ENCODE measurements at regions not wholly inside any gene's neighbourhood (a gene's known extent, or its start where the extent isn't known, plus 50 kb on each side); places are given as distances from the start of the nearest gene placed in this dataset.

DNA sequence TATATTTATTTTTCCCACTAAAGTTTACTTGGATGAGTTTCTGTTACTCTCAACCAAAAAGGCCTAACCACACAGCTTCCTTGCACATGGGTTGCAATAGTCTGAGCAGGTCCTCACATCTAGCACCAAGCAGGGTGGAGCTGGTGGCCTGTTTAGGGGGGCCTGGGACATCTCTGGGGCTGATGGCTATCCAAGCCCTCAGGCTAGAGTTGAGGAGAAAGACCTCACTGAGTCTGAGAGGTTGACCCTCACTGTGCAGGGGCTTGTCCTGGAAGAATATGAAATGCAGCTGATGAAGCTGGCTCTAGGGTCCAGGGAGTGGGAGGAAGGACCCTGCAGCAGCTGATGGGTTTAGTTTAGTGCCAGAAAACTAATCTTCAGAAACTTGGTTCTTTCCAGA, 217.1 kb upstream of the MVB12B start:
- ChIA-PET CTCF (no interaction called here), POLR2A (no interaction called here)
- no peak for DNase-seq (ENCODE audit: low read depth)
- Histone ChIP-seq H3K36me3 (ENCODE audit: control insufficient read depth, insufficient read depth, low read length) (no peaks in the 10 kb centered on the region), H3K4me3 (ENCODE audit: low read depth, low read length) (no peak overlapping the region), H3K27me3 (ENCODE audit: control insufficient read depth, insufficient read depth, low read length) (peaks cover 2% of the 10 kb centered on the region; the same call in 1 of the 2 replicates)
- TF ChIP-seq, protein P1, sequence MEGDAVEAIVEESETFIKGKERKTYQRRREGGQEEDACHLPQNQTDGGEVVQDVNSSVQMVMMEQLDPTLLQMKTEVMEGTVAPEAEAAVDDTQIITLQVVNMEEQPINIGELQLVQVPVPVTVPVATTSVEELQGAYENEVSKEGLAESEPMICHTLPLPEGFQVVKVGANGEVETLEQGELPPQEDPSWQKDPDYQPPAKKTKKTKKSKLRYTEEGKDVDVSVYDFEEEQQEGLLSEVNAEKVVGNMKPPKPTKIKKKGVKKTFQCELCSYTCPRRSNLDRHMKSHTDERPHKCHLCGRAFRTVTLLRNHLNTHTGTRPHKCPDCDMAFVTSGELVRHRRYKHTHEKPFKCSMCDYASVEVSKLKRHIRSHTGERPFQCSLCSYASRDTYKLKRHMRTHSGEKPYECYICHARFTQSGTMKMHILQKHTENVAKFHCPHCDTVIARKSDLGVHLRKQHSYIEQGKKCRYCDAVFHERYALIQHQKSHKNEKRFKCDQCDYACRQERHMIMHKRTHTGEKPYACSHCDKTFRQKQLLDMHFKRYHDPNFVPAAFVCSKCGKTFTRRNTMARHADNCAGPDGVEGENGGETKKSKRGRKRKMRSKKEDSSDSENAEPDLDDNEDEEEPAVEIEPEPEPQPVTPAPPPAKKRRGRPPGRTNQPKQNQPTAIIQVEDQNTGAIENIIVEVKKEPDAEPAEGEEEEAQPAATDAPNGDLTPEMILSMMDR (IDR thresholded peaks at IDR 0.05; ENCODE audit: insufficient read depth, low read depth, low read length): no peak

DNA sequence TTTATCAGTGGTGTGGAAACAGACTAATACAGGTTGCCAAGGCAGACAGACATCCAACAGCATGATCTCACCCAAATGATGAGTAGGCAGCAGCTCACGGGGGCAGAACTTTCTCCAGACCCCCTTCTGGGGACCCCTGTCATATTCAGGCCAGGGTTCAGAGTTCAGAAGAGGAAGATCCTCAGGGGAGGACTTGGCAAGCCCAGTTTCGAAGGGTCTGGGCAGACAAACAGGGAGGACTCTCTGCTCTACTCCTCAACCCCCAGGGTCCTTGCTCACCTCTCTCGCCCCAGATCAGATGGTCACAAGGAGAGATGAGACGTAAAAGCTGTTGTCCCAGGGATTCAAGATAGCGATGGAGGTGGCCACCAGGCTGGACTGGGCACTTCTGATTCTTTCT, 215.1 kb upstream of the MVB12B start:
- CTCF ChIA-PET: interaction anchor here (1.1 kb wide), 1 partner anchor 44 kb away, joined by 3 read pairs; no protein-coding TSS in a partner anchor
- no peak for DNase-seq (ENCODE audit: low read depth)
- H3K27me3 ChIP-seq (ENCODE audit: control insufficient read depth, insufficient read depth, low read length): peaks cover 4% of the 10 kb centered on the region
- no peaks in the 10 kb centered on the region for H3K36me3 ChIP-seq (ENCODE audit: control insufficient read depth, insufficient read depth, low read length)
- TF ChIP-seq, protein P1 (IDR thresholded peaks at IDR 0.05; ENCODE audit: insufficient read depth, low read depth, low read length): no peak
- H3K4me3 ChIP-seq (ENCODE audit: low read depth, low read length): no peak overlapping the region
- POLR2A ChIA-PET: no interaction called here

DNA sequence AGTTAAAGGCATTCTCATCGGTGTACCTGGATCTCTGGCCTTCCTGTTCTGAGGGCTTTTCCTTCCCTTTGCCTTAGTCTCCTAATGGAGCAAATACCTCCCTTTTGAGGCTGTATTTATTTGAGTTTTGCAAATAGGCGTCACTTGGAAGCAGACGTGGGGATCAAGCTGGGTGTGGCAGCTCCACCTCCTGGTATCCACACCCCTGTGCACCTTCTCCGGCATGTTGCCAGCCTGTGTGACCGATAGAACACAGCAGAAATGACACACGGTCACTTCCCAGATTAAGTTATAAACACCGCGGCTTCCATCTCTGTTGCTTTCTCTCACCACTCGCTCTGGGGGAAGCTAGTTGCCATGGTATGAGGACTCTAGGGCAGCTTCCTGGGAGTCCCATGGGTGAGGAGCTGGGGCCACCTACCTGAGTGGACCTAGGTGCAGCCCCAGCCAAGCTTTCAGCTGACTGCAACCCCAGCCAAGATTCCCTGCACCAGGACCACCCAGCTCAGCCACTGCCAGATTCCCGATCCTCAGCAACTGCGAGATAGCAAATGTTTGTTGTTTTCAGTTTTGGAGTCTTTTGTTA, 214.4 kb upstream of the MVB12B start:
- no peak overlapping the region for H3K4me3 ChIP-seq (ENCODE audit: low read depth, low read length)
- ChIA-PET POLR2A (no interaction called here), CTCF (interaction anchor here (1.1 kb wide), 1 partner anchor 45 kb away, joined by 3 read pairs; no protein-coding TSS in a partner anchor)
- peaks cover 4% of the 10 kb centered on the region for H3K27me3 ChIP-seq (ENCODE audit: control insufficient read depth, insufficient read depth, low read length)
- TF ChIP-seq, protein P1 (IDR thresholded peaks at IDR 0.05; ENCODE audit: insufficient read depth, low read depth, low read length): no peak
- no peaks in the 10 kb centered on the region for H3K36me3 ChIP-seq (ENCODE audit: control insufficient read depth, insufficient read depth, low read length)
- DNase-seq (ENCODE audit: low read depth): no peak

DNA sequence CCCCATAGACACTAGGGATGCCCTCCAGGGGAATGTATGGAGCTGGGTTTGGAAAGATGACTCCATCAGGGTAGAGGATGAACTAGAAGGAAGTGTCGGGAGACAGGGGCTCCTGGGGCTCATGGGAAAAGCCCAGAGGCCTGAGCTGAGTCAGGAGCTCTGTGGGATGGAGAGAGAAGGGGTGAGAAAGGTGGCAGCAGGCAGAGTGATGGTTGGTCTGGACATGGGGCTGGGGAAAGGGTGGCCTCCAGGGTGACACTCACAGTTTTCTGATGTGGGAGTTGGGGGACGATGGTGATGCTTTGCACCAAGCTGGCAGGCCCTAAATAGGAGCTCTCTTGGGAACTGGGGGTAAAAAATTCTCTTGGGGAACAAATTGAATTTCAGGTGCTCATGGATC, 213.5 kb upstream of the MVB12B start:
- no peak for DNase-seq (ENCODE audit: low read depth)
- ChIA-PET POLR2A (no interaction called here), CTCF (no interaction called here)
- Histone ChIP-seq H3K36me3 (ENCODE audit: control insufficient read depth, insufficient read depth, low read length) (no peaks in the 10 kb centered on the region), H3K4me3 (ENCODE audit: low read depth, low read length) (no peak overlapping the region), H3K27me3 (ENCODE audit: control insufficient read depth, insufficient read depth, low read length) (peaks cover 3% of the 10 kb centered on the region)
- TF ChIP-seq, protein P1 (IDR thresholded peaks at IDR 0.05; ENCODE audit: insufficient read depth, low read depth, low read length): no peak

DNA sequence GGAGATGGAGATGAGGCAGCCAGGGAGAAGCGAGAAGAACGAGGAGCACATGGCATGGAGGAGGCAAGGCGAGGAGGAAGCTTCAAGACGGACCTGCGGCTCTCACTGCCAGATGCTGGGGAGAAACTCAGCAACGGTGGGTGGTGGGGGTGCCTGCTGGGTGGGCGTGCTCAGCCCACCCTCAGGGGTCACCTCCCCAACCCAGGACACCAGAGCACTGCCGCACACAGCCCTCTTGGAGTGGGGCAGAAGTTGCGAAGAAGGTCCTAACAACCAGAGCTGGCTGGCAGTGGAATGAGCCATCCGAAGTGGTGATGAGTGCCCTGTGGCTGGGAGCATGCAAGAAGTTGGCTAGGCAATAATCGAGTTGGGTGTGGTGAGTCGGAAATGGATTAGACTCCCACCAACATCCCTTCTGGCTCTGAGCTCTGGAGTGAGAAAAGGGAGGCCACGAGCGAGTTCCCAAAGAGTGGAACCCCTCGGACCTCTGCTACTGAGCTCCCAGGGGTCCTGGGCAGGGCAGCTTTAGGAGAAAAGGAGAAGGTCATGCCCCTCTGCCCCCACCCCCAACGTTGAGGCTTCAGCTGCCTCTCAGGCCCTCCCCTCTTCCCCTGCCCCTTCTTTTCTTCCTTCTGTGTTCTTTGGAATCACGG, 212.7 kb upstream of the MVB12B start:
- H3K36me3 ChIP-seq (ENCODE audit: control insufficient read depth, insufficient read depth, low read length): no peaks in the 10 kb centered on the region
- DNase-seq (ENCODE audit: low read depth): no peak
- H3K27me3 ChIP-seq (ENCODE audit: control insufficient read depth, insufficient read depth, low read length): peaks cover 1% of the 10 kb centered on the region
- ChIA-PET CTCF (interaction anchor here (1.0 kb wide), 1 partner anchor 44 kb away, joined by 3 read pairs; no protein-coding TSS in a partner anchor), POLR2A (no interaction called here)
- no peak overlapping the region for H3K4me3 ChIP-seq (ENCODE audit: low read depth, low read length)
- TF ChIP-seq, protein P1 (IDR thresholded peaks at IDR 0.05; ENCODE audit: insufficient read depth, low read depth, low read length): no peak
